Ecto neural progenitor cell (in vitro differentiated cells): ENCODE measurements at regions not wholly inside any gene's neighbourhood (a gene's known extent, or its start where the extent isn't known, plus 50 kb on each side); places are given as distances from the start of the nearest gene placed in this dataset.
A peak's percentile ranks its signal among the peaks of the same experiment; 100 is the strongest.
"Not testable (repeated sequence)": the region's sequence is repeated elsewhere in the genome, so short reads cannot be mapped to it uniquely, and the experiment has no call there.

Experiments used
- DNase-seq: peaks from one replicate; pipeline ENCODE4 v3.0.0-alpha.2; 2018; ENCODE audit warnings: low spot score

GRCh38 chr6:10128721-10129120 lies 286.2 kb downstream of the TFAP2A start:
- no peak for DNase-seq

GRCh38 chr6:10122164-10122563 lies 292.7 kb downstream of the TFAP2A start:
- DNase-seq: no peak

GRCh38 chr6:10112871-10113549 lies 301.9 kb downstream of the TFAP2A start:
- peak; percentile 60 for DNase-seq

GRCh38 chr6:10111975-10112374 lies 302.9 kb downstream of the TFAP2A start:
- no peak for DNase-seq

- no peak for DNase-seq
Measured at GRCh38 chr6:10101551-10102252, 313.2 kb downstream of the TFAP2A start.

- DNase-seq: no peak
Measured at GRCh38 chr6:10099529-10100140, 315.2 kb downstream of the TFAP2A start.

GRCh38 chr6:10098756-10099528 lies 315.9 kb downstream of the TFAP2A start:
- peak; percentile 49 for DNase-seq

GRCh38 chr6:10093282-10093681 lies 321.6 kb downstream of the TFAP2A start:
- DNase-seq: no peak

- DNase-seq: no peak
Measured at GRCh38 chr6:10084111-10084986, 330.5 kb downstream of the TFAP2A start.

- no peak for DNase-seq
Measured at GRCh38 chr6:10082385-10082784, 332.5 kb downstream of the TFAP2A start.

- DNase-seq: no peak
Measured at GRCh38 chr6:10081957-10082356, 332.9 kb downstream of the TFAP2A start.

- no peak for DNase-seq
Measured at GRCh38 chr6:10081075-10081474, 333.8 kb downstream of the TFAP2A start.

GRCh38 chr6:10080561-10080960 lies 334.3 kb downstream of the TFAP2A start:
- no peak for DNase-seq

- DNase-seq: no peak
Measured at GRCh38 chr6:10078581-10078980, 336.3 kb downstream of the TFAP2A start.

- DNase-seq: not testable (repeated sequence)
Measured at GRCh38 chr6:10074726-10075125, 340.1 kb downstream of the TFAP2A start.

- DNase-seq: no peak
Measured at GRCh38 chr6:10073341-10073740, 341.5 kb downstream of the TFAP2A start.

- no peak for DNase-seq
Measured at GRCh38 chr6:10071631-10072220, 343.1 kb downstream of the TFAP2A start.

GRCh38 chr6:10060004-10060403 lies 354.9 kb downstream of the TFAP2A start:
- no peak for DNase-seq

- DNase-seq: no peak
Measured at GRCh38 chr6:10054672-10055071, 360.2 kb downstream of the TFAP2A start.

- DNase-seq: no peak
Measured at GRCh38 chr6:10051283-10051682, 363.6 kb downstream of the TFAP2A start.
